GM21737 (cell line): ENCODE measurements at regions not wholly inside any gene's neighbourhood (a gene's known extent, or its start where the extent isn't known, plus 50 kb on each side); places are given as distances from the start of the nearest gene placed in this dataset.
"Not testable (repeated sequence)": the region's sequence is repeated elsewhere in the genome, so short reads cannot be mapped to it uniquely, and the experiment has no call there.

Experiments
- ATAC-seq: cut with Tn5 transposase; IDR thresholded peaks from one replicate; pipeline ENCODE4 v1.9.1; 2021; ENCODE audit warnings: mild to moderate bottlenecking, moderate library complexity; ENCODE audit not compliant: unreplicated experiment

DNA sequence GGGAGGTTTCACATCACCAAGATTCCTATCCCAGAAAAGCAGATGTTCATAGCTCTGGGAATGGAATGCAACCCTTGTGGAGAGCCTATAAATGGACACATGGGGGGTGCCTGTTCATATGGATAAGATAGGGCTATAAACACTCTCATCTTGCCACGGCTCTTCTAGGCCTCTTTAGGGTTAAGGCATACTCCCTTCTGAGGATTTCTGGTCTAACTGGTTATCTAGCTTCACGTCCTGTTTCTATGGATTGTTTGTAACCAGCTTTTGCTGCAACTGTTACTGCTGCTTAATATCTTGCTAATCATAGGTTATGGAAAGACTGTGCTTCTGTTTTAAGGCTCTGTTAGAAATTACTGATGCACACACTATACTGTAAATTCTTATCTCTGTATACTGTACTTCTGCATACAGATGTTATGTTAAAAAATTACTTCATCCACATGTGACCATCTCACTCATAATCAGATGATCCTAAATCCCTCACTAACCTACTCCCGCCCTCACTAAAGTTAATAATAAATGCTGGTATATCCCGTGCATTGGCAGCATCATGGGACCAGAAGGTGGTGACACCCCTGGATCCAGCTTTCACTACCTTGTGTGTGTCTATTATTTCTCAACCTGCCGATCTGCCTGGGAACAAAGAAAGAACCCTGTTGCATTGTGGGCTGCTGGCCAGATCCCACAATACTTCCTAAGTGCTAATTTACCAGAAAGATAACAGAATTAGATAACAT is 68.7 kb downstream of the PRKAB2 start:
- not testable (repeated sequence) for ATAC-seq

DNA sequence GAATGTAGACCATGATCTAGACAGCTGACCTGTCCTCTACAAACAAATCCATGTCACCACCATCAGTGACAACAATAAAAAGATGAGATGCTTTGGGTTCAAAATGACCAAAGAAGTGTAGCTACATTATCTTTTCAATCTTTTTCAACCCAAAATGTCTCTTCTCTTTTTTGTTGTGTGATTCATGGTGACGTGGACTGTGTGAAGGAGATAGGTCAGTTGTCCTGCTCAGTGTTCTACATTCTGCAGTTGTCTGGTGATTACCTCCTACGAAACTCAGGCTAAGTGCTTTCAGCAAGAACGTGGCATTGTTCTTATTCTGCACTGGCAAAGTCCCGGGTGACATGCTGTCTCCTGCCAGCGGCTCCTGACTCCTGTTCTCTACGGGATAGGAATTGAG is 73.1 kb downstream of the PRKAB2 start:
- no peak for ATAC-seq

DNA sequence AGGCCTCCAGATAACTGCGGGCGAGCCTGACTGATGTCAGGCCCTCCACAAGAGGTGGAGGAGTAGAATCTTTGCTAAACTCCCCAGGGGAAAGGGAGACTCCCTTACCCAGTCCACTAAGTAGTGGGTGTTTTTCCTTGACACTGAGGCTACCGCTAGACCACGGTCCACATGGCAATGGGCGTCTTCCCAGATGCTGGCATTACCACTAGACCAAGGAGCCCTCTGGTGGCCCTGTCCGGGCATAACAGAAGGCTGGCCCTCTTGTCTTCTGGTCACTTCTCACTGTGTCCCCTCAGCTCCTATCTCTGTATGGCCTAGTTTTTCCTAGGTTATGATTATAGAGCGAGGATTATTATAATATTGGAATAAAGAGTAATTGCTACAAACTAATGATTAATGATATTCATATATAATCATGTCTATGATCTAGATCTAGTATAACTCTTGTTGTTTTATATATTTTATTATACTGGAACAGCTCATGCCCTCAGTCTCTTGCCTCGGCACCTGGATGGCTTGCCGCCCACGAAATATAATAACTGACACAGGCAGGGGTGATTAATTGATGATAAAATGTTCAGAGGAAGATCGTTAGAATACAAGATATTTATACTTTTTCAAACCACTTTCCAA is 73.8 kb downstream of the PRKAB2 start:
- ATAC-seq, result not testable (repeated sequence)

DNA sequence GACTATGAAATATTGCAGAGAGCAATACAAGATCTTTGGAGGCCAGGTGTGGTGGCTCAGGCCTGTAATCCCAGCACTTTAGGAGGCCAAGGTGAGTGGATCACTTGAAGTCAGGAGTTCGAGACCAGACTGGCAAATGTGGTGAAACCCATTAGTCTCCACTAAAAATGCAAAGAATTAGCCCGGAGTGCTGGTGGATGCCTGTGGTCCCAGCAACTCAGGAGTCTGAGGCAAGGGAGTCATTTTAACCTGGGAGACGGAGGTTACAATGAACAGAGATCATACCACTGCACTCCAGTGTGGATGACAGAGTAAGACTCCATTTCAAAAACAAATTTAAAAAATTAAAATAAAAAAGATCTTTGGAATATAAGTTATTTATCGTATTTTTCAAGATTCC is 76.6 kb downstream of the PRKAB2 start:
- no peak for ATAC-seq

DNA sequence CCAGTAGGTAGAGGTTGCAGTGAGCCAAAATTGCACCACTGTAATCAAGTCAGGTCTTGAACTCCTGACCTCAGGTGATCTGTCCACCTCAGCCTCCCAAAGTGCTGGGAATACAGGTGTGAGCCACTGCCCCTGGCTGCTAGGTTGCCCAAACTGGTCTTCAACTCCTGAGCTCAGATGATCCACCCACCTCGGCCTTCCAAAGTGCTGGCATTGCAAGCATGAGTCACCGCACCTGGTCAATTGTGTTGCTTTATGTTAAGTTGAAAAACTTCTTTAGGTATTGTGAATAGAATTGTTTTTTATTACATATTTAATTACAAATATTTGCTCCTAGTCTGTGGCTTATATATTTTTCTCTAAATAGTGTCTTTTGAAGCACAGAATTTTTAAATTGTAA is 80.5 kb downstream of the PRKAB2 start:
- no peak for ATAC-seq

DNA sequence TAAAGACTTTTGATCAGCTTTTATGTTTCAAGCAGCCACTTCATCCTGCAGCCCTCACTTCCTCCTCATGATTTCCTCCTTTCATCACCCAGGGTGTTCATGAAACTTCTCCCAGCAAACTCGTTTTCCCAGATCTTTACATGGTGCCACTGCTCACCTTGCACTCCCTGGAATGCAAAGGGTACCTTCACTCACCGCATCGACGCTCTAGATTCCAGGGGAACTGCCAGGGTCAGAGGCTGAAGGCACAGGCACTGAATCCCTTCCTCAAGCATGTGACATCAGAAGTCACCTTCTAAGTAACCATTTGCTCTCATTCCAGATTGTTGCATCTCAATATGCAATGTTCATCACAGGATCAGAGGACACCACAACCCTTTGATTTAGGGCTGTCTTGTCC is 82.8 kb downstream of the PRKAB2 start:
- no peak for ATAC-seq

DNA sequence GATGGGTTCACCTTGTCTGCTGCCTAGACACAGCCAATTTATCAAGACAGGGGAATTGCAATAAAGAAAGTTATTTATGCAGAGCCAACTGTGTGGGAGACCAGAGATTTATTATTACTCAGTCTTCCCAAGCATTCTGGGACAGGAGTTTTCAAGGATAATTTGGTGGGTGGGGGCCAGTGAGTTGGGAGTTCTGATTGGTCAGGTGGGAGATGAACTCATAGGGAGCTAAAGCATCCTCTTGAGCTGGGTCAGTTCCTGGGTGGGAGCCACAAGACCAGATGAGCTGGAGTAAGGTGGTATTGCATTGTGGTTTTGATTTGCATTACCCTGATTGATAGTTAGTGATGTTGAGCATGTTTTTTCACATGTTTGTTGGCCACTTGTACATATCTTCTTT is 86.1 kb downstream of the PRKAB2 start:
- ATAC-seq, result no peak

DNA sequence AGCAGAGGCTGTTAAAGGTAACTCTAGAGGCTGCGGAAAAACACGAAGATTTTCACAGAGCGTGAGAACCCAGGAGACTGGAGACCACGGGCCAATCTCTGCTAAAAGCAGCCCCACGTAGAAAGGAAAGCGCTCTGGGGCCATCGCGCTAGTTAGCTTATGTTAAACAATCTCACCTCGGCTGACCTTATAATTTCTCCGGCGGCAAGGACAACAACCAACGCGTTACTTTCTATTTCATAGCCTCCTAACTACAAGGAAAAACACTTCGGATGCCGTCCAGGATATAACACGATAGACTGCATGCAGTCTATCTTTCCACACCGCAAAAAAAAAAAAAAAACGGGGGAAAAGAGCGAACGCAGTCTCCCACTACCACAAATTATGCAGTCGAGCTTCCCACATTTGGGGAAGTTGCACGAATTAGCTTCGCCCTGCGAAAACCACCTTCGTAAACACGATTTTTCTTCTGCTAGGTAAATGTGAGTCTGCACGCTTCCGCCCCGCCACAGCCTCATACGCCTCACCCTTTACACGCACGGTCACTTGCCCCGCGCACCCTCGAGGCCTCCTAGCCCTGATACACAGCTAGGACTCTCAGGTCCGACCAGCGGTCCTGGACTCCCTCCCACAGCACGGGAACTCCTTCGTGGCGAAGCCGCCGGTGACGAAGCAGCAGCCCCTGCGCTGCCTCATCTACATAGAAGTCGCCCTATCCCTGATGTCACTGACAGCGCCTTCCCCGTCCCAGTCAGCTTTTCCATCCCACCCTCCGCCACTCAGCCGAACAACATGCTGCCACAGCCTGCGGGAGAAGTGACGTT is 87.8 kb downstream of the PRKAB2 start:
- ATAC-seq, result peak; percentile 59

DNA sequence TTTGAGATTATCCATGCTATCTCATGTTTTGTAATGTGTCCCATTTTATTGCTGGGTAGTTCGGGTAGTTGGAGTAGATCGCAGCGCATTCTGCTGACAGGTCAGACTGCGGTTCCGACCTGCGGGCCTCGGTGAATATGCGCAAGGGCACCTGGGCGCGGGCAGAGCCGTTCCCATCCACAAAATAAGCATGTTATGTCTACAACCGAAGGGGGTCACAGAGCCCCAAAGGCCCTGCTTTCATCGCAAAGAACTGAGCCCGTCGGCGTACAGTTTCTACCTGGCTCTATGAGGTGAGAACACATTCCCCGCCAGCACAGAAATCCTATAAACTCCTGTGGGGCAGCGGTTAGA is 88.4 kb downstream of the PRKAB2 start:
- no peak for ATAC-seq

DNA sequence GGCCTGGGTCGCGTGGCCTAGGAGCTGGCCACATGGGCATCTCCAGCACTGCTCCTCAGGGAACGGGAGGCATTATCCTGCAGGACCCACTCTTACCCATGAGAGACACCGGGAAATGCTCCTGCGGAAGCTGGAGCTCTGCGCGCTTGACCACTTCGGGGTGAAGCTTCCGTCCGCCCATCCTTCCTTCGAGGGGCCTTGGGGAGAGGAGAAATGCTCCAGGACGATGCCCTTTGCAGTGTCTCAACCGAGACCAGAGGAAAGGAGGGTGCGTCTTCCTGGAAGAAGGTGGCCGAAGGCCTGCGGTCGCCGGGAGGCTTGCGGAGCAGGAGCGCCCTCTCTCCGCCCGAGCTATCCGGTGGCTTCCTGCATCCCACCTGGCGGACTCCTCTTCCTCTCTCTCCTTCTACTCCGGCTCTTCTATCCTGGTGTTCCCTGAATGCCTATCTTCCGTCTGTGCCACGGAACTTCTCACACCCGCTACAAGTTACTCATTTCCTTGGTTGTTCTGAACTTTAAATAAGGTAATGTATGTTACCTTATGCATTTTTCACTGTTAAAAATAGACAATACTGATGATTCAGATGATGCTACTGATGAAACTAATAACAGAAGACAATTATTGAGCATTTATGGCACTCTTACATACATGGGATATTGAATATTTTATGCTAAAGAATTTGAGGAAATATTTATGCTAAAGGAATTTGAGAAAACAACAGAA is 91.4 kb downstream of the PRKAB2 start:
- ATAC-seq, result no peak

DNA sequence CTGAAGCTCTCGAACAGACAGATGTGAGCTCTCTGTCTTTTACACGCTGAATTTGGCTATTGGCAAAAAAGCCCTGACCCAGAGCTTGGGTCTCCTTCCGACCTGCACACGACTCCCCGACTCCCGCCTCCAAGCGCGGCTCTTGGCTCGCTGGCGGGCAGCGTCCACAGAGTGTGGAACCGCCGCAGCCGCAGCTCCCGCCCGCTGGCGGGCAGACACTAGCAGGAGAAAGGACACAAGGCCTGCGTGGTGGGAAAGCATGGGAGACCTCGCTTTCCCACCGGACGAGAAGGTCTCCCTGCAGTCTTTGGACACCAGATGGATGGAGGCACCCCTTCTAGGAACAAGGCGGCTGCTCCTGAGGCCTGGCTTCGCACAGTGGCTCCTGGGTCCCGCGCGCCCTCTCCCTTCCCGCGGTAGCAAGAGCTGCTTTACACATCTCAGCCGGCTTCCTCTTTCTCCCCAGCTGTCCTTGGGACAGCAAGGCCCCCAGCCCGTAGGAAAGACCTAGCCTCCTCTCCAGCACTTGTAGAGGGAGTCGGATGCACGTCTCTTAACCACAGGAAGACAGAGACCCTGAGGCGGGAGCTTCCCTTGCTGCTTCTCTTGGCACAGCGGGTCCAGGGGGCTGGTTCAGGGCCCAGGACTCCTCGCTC is 92.1 kb downstream of the PRKAB2 start:
- no peak for ATAC-seq

DNA sequence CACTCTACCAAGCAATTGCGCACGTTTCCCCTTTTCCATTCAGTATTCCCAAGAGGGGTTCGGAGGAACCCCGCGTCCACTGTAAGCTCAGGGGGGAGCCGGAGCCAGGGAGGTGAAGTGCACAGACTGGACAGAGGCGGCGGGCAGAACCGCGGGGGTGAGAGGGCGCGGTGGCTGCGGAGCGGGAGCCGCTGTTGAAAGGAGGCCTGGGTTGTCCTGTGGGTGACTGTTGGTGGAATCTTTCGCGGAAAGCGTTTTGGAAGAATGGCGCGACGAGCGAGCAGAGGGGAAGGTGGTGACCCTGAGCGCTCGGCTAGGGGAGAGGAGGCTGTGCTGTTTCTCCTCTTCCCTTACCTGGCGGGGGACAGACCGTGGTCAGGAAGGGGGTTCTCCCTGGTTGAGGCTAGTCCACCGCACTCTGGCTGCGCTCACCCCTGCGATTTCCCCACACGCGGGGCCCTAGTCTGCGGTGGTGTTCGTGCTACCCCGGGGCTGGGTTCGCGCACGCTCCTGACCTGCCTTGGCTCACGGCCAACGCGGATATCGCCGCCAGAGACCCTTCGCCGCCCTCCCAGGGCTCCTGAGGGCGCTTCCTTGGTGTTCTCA is 92.8 kb downstream of the PRKAB2 start:
- ATAC-seq, result no peak

DNA sequence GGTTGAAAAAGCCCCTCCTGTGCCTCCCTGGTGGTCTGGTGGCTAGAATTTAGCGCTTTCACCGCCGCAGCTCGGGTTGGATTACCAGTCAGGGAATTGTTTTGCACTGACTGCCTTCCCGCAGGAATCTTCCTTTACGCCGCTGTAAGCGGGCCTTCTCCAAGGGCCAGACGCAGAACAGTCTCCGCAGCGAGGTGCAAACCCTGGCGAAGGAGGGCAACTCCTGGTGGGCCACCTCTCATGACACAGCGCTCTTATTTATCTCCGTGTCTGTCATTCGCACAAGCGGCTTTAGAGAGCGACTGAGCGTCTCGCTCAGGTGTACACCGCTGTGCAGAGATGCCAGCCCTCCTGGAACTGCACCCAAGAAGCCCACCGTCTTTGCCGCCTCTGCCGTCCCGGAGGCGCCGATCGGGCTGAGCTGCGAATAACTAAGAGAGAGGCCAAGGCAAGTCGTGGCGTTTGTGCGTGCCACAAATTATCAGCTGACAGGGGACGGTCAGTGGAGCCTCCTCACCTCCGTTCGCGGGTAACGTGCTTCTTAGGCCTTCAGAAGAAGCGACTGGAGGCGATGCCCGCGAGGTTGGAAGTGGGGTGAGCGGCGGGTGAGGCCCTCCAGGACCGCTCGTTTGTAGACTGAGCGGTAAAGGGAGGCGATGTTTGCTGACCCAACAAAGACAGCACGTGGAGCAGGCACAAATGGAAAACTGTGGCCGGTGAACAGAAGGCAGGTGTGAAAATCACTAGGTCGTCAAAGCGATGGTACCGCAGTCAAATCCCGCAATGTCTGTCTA is 93.5 kb downstream of the PRKAB2 start:
- ATAC-seq, result no peak

DNA sequence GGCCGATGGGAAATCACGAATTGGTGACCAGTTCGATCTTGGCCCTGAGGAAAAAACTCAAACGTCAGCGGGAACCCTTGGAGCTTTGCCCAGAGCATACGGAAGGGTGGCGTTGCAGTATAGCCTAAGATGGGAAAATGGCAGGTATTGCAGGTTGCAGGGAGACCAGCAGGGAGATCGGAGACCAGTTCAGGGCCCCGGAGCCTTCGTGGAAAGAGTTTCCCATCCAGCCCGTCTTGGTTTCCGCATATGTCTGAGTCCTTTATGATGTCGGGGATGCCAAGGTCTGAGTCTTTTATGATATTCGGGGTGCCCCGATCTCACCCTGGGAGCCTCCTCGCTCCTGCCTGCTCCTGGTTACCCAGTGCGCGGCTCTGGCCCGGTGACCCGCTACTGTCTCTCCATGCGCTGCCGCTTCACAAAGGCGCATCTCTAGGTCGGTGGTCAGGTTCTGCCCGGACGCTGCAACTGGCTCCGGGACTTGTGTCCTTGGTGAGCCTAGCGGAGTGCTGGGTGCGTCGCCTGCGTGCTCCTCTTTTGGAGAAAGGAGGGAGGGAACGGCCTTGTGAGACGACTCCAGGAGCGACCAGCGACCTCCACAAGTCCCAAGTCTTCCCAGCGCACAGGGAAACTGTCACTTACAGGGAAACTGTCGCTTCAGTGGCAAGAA is 94.2 kb downstream of the PRKAB2 start:
- no peak for ATAC-seq

DNA sequence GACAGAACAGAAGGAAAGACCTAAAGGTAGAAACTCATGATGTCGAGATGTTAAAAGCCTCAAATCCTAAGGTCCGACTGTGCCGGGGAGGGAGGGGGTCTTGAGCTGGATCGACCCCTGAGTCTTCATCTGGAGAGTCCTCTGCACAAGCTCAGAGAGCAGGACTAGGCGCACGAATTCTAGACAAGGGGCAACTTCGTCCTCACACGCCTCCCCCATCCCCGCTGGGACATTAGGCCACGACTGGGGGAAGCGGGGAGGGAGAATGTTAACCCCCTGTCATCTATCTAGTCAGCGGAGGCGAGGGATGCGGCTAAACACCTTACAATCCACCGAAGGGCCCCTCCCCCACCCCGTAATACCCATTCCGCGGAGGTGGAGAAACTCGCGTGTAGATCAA is 94.7 kb downstream of the PRKAB2 start:
- no peak for ATAC-seq

DNA sequence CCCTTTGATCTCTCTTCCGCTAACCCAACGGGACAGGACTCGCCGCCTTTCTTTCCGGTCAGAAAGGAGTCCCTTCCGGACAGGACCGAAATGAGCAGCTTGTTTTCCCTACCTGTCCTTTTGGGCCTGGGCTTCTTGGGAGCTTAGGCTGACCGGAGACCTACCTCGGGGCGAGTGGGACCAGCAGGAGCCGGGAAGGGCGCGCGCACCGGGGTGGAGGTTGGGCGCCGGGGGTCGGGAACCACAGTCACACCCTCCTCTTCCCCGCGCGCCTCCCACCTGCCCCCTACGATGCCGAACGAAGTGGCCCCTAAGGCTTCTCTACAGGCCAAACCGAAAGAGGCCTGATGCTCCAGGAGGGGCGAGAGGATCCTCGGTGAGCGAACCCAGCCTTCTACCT is 95.2 kb downstream of the PRKAB2 start:
- no peak for ATAC-seq

DNA sequence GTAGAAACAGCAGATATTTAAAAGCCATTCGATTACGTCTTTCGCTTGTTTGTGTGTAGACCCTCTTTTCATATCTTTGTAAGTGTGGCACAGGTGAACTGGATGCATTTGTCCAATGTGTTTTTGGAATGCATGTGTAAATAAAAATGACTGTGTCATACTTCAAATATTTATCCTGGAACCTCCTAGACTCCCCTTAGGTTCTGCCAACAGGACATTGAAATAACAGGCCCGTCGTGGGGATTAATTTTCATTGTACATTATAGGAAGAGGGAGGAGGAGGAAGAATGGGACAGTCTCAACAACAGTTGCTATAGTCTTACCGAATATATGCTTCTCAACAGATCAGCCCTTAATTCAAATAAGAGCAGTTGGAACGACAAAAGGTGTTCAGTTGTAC is 95.8 kb downstream of the PRKAB2 start:
- no peak for ATAC-seq

DNA sequence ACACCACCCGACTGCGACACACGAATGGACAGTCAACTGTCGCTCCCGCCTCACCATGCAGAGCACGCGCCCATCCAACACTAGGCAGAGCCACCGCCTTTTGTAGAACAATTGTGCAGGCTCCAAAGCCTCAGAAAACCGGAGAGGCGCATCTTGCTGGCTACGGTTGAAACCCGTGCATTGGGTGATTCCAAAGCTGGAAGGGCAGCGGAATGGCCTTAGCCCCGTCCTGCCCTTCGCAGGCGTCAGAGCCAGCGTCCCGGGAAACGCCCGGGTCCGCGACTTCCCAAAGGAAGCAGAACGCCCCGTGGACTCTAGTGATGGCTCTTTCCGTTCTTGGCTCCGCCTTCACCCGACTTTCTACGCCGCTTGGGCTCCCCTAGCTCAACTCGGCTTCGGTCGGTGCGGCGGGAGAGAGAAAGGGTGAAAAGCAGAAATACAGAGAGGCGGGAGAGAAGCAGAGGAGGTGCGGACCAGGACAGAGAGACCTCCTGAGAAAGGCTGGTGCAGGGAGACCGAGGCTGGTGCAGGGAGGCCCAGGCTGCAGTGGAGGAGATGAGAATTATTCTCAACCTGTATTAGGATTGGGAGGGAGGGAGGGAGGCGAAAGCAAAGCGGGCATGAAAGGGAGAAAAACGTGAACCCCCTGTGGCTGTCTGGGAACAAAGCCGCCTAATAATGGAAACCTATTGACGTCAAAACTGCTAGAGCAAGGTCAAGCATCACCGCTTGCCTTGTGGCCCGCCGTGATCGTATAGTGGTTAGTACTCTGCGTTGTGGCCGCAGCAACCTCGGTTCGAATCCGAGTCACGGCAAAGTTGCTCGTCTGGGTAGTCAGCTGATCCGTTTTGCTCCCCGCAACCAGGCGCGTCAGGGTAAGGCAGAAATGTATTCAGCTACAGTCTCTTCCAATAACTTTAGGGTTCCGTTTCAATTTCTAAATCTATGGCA is 99.5 kb downstream of the PRKAB2 start:
- no peak for ATAC-seq
